ENCODE measurements at regions not wholly inside any gene's neighbourhood (a gene's known extent, or its start where the extent isn't known, plus 50 kb on each side); places are given as distances from the start of the nearest gene placed in this dataset.

DNA sequence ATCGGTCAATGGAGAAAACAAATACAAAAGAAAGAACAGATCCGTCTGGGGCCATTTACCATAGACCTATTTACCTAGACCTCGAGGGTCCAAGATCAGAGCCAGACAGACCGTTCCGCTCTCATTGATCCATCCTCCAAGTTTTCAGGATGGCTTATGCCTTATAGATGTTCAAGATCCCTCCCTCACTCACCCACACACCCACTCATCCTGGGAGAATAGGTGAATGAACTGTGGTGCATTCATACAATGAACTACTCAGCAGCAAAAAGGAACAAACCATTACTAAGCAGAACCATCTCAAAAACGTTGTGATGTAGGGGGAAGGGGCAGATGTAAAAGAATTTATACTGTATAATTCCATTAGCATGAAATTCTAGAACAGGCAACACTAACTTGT is 125.1 kb upstream of the RREB1 start:
- 50% methylated on average over 6 of the region's 6 CpGs for WGBS (ENCODE audit: insufficient coverage, low coverage, missing lambda C conversion rate)
- no peak overlapping the region for H3K4me2 ChIP-seq (ENCODE audit: insufficient read depth, low read length)
- no peaks in the 10 kb centered on the region for H3K36me3 ChIP-seq (ENCODE audit: control insufficient read depth, insufficient read depth, low read length)
- H2AFZ ChIP-seq (ENCODE audit: low read depth, low read length) = peak overlapping the region; percentile 43
- no peaks in the 10 kb centered on the region for H3K27me3 ChIP-seq (ENCODE audit: control insufficient read depth in 2 of 2, insufficient read depth in 2 of 2, low read length in 2 of 2)
- H3K4me3 ChIP-seq = no peak overlapping the region
- no peaks in the 10 kb centered on the region for H3K79me2 ChIP-seq (ENCODE audit: control insufficient read depth, insufficient read depth, low read length)
- H3K27ac ChIP-seq (ENCODE audit: extremely low read depth, low read depth, low read length) = no peak overlapping the region
- DNase-seq (ENCODE audit: extremely low read depth in 1 of 4, low spot score in 3 of 4) (no peak), ATAC-seq (no peak), FAIRE-seq (no peak)
- ChIA-PET CTCF (ENCODE audit: low intra/inter-chr PET ratio) (no interaction called here), POLR2A (interaction anchor here (0.6 kb wide), 1 partner anchor 110 kb away, joined by 3 read pairs; no protein-coding TSS in a partner anchor)
- intact Hi-C loops (cut with micrococcal nuclease) (no loop called here), in situ Hi-C loops (cut with MboI) (no loop called here)
- no peaks in the 10 kb centered on the region; a peak in 3 of 5 replicates for H3K4me1 ChIP-seq (replicated peaks in 1 of 2; ENCODE audit: control insufficient read depth in 2 of 2, insufficient read depth in 2 of 2, low read length in 2 of 2)
- TF ChIP-seq KLF1 (tag; IDR thresholded peaks at IDR 0.05) (no peak), PRDM10 (IDR thresholded peaks at IDR 0.05; ENCODE audit: partially characterized antibody) (peak; percentile 33)
- H4K20me1 ChIP-seq (replicated peaks; ENCODE audit: control insufficient read depth, insufficient read depth, low read length) = no peaks in the 10 kb centered on the region
- H3K9ac ChIP-seq (ENCODE audit: insufficient read depth in 1 of 2, low read depth in 2 of 2, low read length in 2 of 2) = no peak overlapping the region
- no TSS peak for BruUV-seq (replicated peaks)
- H3K9me3 ChIP-seq (replicated peaks; ENCODE audit: control insufficient read depth, insufficient read depth, low read depth, low read length) = no peaks in the 10 kb centered on the region
- H3K9me1 ChIP-seq (ENCODE audit: control insufficient read depth, insufficient read depth, low read length) = no peaks in the 10 kb centered on the region

All from K562 (cell line).